Right lobe of liver (tissue), 6 donors: ENCODE measurements at regions not wholly inside any gene's neighbourhood (a gene's known extent, or its start where the extent isn't known, plus 50 kb on each side); places are given as distances from the start of the nearest gene placed in this dataset.

Experiments used
- ATAC-seq, 4 donors: fragments of 200-7000 bp; cut with Tn5 transposase; one replicate each; pipeline ENCODE4 v1.9.1; 2020; ENCODE audit warnings: mild to moderate bottlenecking in 4 of 4, moderate library complexity in 4 of 4
- DNase-seq, 3 donors: peaks; one replicate each; pipeline ENCODE4 v3.0.0-alpha.2; 2020
- H3K27ac ChIP-seq, 3 donors: fragments of 200-600 bp; one replicate each; pipeline ENCODE4 v1.8.0; 2022
- H3K27me3 ChIP-seq, 2 donors: fragments of 200-600 bp; one replicate each; pipeline ENCODE4 v1.8.0; 2022
- H3K36me3 ChIP-seq, 4 donors: fragments of 200-600 bp; sonication (generic) in 1 of 4; one replicate each; pipeline versions ENCODE4 v1.5.1 to v1.8.0; 2017 to 2022; ENCODE audit warnings: control low read depth in 1 of 4
- H3K4me1 ChIP-seq, 4 donors: fragments of 200-600 bp; sonication (generic) in 1 of 4; one replicate each; pipeline versions ENCODE4 v1.5.1 to v1.8.0; 2017 to 2022; ENCODE audit warnings: control low read depth in 1 of 4
- H3K4me3 ChIP-seq, 3 donors: fragments of 200-600 bp; one replicate each; pipeline ENCODE4 v1.8.0; 2022
- H3K9me3 ChIP-seq, 4 donors: fragments of 200-600 bp; sonication (generic) in 1 of 4; one replicate each; pipeline versions ENCODE4 v1.5.1 to v1.8.0; 2017 to 2022; ENCODE audit warnings: control low read depth in 1 of 4
- CTCF ChIP-seq, 4 donors: fragments of 200-600 bp in 3 of 4; fragments of 450-650 bp in 1 of 4; IDR thresholded peaks; one replicate each; pipeline versions ENCODE4 v1.5.1 to v1.8.0; 2016 to 2022; ENCODE audit warnings: antibody characterized with exemption in 4 of 4, mild to moderate bottlenecking in 2 of 4
- POLR2A ChIP-seq: fragments of 450-650 bp; IDR thresholded peaks from one replicate; pipeline ENCODE4 v1.6.1; 2017; ENCODE audit warnings: antibody characterized with exemption, mild to moderate bottlenecking
- WGBS: methylation state at CpG from one replicate; pipeline ENCODE4 v1.1.6; 2018; ENCODE audit warnings: low coverage, low lambda C conversion rate; ENCODE audit not compliant: insufficient coverage; ENCODE audit errors: missing lambda C conversion rate; 5-methylcytosine and 5-hydroxymethylcytosine counted together
- intact Hi-C, 2 donors: fragments of 100-400 bp; cut with DNase I; formaldehyde crosslinking; loops; one replicate each; pipeline versions ENCODE4 v1.11.2 to v1.14.1; 2022
- donor health status: DM: no; HTN: yes; CAD: no.
- donor health status: DM: no; HTN: no; CAD: no.
- donor health status: DM: no; HTN: no; CAD: no.
- donor health status: DM: no; HTN: yes; CAD: no.
- donor health status: DM: no; HTN: yes; CAD: no.

GRCh38 chr17:56011406-56012131 lies 141.7 kb upstream of the ANKFN1 start:
- TF ChIP-seq POLR2A (no peak), CTCF (IDR thresholded peaks at IDR 0.05) (no peak)
- DNase-seq = no peak
- 71% methylated on average over 4 of the region's 4 CpGs for WGBS
- ATAC-seq = no peak
- intact Hi-C loops = no loop called here
- H3K4me3 ChIP-seq = no peak overlapping the region
- no peak overlapping the region for H3K27ac ChIP-seq
- no peaks in the 10 kb centered on the region for H3K36me3 ChIP-seq
- H3K27me3 ChIP-seq = no peaks in the 10 kb centered on the region
- no peaks in the 10 kb centered on the region for H3K4me1 ChIP-seq
- no peaks in the 10 kb centered on the region for H3K9me3 ChIP-seq

GRCh38 chr17:56018211-56018610 lies 135.1 kb upstream of the ANKFN1 start:
- H3K9me3 ChIP-seq = no peaks in the 10 kb centered on the region
- no peak for ATAC-seq
- no peaks in the 10 kb centered on the region for H3K27me3 ChIP-seq
- 57% methylated on average over 3 of the region's 3 CpGs for WGBS
- no peak overlapping the region for H3K4me3 ChIP-seq
- no peaks in the 10 kb centered on the region for H3K36me3 ChIP-seq
- H3K27ac ChIP-seq = no peak overlapping the region
- DNase-seq = no peak
- no peaks in the 10 kb centered on the region for H3K4me1 ChIP-seq
- intact Hi-C loops = no loop called here
- no peak for TF ChIP-seq CTCF (IDR thresholded peaks at IDR 0.05)
- TF ChIP-seq POLR2A = no peak

GRCh38 chr17:56020369-56020768 lies 132.9 kb upstream of the ANKFN1 start:
- no peak for DNase-seq
- TF ChIP-seq POLR2A (no peak), CTCF (IDR thresholded peaks at IDR 0.05) (no peak)
- WGBS = 58% methylated on average over 2 of the region's 2 CpGs

GRCh38 chr17:56021681-56022190 lies 131.5 kb upstream of the ANKFN1 start:
- WGBS = 70% methylated on average over 4 of the region's 6 CpGs
- ATAC-seq (no peak), DNase-seq (no peak)
- H3K27me3 ChIP-seq = no peaks in the 10 kb centered on the region
- no peaks in the 10 kb centered on the region for H3K36me3 ChIP-seq
- no peaks in the 10 kb centered on the region for H3K4me1 ChIP-seq
- no peak overlapping the region for H3K4me3 ChIP-seq
- intact Hi-C loops = no loop called here
- no peak for TF ChIP-seq CTCF (IDR thresholded peaks at IDR 0.05)
- no peak for TF ChIP-seq POLR2A
- no peak overlapping the region for H3K27ac ChIP-seq
- H3K9me3 ChIP-seq = no peaks in the 10 kb centered on the region

More at GRCh38 chr17:56020369-56020768, 132.9 kb upstream of the ANKFN1 start:
- ATAC-seq = no peak
- Histone ChIP-seq H3K36me3 (no peaks in the 10 kb centered on the region), H3K4me3 (no peak overlapping the region), H3K27me3 (no peaks in the 10 kb centered on the region), H3K27ac (no peak overlapping the region), H3K4me1 (no peaks in the 10 kb centered on the region), H3K9me3 (no peaks in the 10 kb centered on the region)
- intact Hi-C loops = no loop called here
